ENCODE measurements at regions not wholly inside any gene's neighbourhood (a gene's known extent, or its start where the extent isn't known, plus 50 kb on each side); places are given as distances from the start of the nearest gene placed in this dataset.

- Histone ChIP-seq H3K4me1 (ENCODE audit: control insufficient read depth, extremely low read depth, insufficient read depth, low read length) (no peaks in the 10 kb centered on the region), H3K9ac (replicated peaks; ENCODE audit: extremely low read depth, insufficient read depth, low read length) (no peak overlapping the region), H3K4me3 (replicated peaks in 1 of 3; ENCODE audit: insufficient read depth in 1 of 3, low read depth in 1 of 3, low read length in 3 of 3) (no peak overlapping the region), H3K27me3 (ENCODE audit: control insufficient read depth in 2 of 2, insufficient read depth in 2 of 2, low read length in 2 of 2) (no peaks in the 10 kb centered on the region), H3K36me3 (ENCODE audit: control insufficient read depth in 2 of 2, extremely low read depth in 1 of 2, insufficient read depth in 2 of 2, low read length in 2 of 2) (peaks cover 0 to 5% of the 10 kb centered on the region in 2 experiments), H3K79me2 (ENCODE audit: control insufficient read depth, insufficient read depth, low read length) (no peaks in the 10 kb centered on the region), H3K4me2 (ENCODE audit: insufficient read depth, low read length) (no peak overlapping the region), H2AFZ (ENCODE audit: low read depth, low read length) (no peak overlapping the region), H3K27ac (ENCODE audit: insufficient read depth, low read depth, low read length) (no peak overlapping the region), H3K9me3 (replicated peaks; ENCODE audit: control insufficient read depth, insufficient read depth, low read length) (no peaks in the 10 kb centered on the region), H3K9me1 (replicated peaks; ENCODE audit: control insufficient read depth, extremely low read depth, insufficient read depth, low read length) (no peaks in the 10 kb centered on the region), H4K20me1 (replicated peaks; ENCODE audit: control insufficient read depth, extremely low read depth, insufficient read depth, low read length) (no peaks in the 10 kb centered on the region)
- POLR2A ChIA-PET = no interaction called here
- intact Hi-C loops (cut with micrococcal nuclease) = no loop called here
- CTCF ChIA-PET = interaction anchor here (1.4 to 1.5 kb wide), 2 partner anchors 124 to 507 kb away, joined by 3 to 4 read pairs; no protein-coding TSS in a partner anchor
- no TSS peak for BruUV-seq (replicated peaks)
- no peak for FAIRE-seq
- TF ChIP-seq JUN (IDR thresholded peaks at IDR 0.05; ENCODE audit: borderline replicate concordance, insufficient read depth, insufficient read length, low read depth) = no peak
- TF ChIP-seq GATA2 (IDR thresholded peaks at IDR 0.05; ENCODE audit: insufficient read depth, insufficient read length, low read depth, low read length) = no peak
- TF ChIP-seq FOS (IDR thresholded peaks at IDR 0.05; ENCODE audit: borderline replicate concordance, insufficient read depth, low read length) = no peak
- no peak for TF ChIP-seq POLR2A (IDR thresholded peaks at IDR 0.05; ENCODE audit: low read depth, low read length)
- no peak for TF ChIP-seq CTCF (IDR thresholded peaks at IDR 0.05; ENCODE audit: extremely low read depth in 1 of 2, insufficient read depth in 1 of 2, low read depth in 1 of 2, low read length in 2 of 2)
- no peak for TF ChIP-seq MAX (IDR thresholded peaks at IDR 0.05; ENCODE audit: insufficient read depth, insufficient read length)
- no peak for TF ChIP-seq MYC (IDR thresholded peaks at IDR 0.05; ENCODE audit: low read depth, low read length)
- TF ChIP-seq EZH2 (IDR thresholded peaks at IDR 0.05; ENCODE audit: borderline replicate concordance, low read depth, low read length, severe bottlenecking) = no peak
- TF ChIP-seq POLR2AphosphoS5 (IDR thresholded peaks at IDR 0.05; ENCODE audit: insufficient read depth, low read depth, low read length) = no peak
- dilution Hi-C loops (cut with MboI; ENCODE audit: extremely low pct_ligation_motif_present, low sequenced_read_pairs) = no loop called here
- DNase-seq (ENCODE audit: low read depth, low spot score) = no peak
These were observed 90.8 kb upstream of the KCTD7 start for GRCh38 chr7:66537876-66538275.
